ENCODE measurements at regions not wholly inside any gene's neighbourhood (a gene's known extent, or its start where the extent isn't known, plus 50 kb on each side); places are given as distances from the start of the nearest gene placed in this dataset.

GRCh38 chr10:52662256-52662655 is 110.3 kb downstream of the MBL2 start:
- DNase-seq (ENCODE audit: low read depth) = no peak
- H3K4me3 ChIP-seq (ENCODE audit: low read depth, low read length) = no peak overlapping the region
- TF ChIP-seq CTCF (IDR thresholded peaks at IDR 0.05; ENCODE audit: insufficient read depth, low read length) = no peak

- H3K4me3 ChIP-seq (ENCODE audit: low read depth, low read length) = no peak overlapping the region
- DNase-seq (ENCODE audit: low read depth) = no peak
- TF ChIP-seq CTCF (IDR thresholded peaks at IDR 0.05; ENCODE audit: insufficient read depth, low read length) = no peak
Measured at GRCh38 chr10:52663161-52663560, 109.4 kb downstream of the MBL2 start.

GRCh38 chr10:52664629-52665028 is 108.0 kb downstream of the MBL2 start:
- no peak for DNase-seq (ENCODE audit: low read depth)
- H3K4me3 ChIP-seq (ENCODE audit: low read depth, low read length) = no peak overlapping the region
- TF ChIP-seq CTCF (IDR thresholded peaks at IDR 0.05; ENCODE audit: insufficient read depth, low read length) = no peak

GRCh38 chr10:52665821-52666220 is 106.8 kb downstream of the MBL2 start:
- DNase-seq (ENCODE audit: low read depth) = no peak
- no peak for TF ChIP-seq CTCF (IDR thresholded peaks at IDR 0.05; ENCODE audit: insufficient read depth, low read length)
- no peak overlapping the region for H3K4me3 ChIP-seq (ENCODE audit: low read depth, low read length)

GRCh38 chr10:52666931-52667330 is 105.7 kb downstream of the MBL2 start:
- H3K4me3 ChIP-seq (ENCODE audit: low read depth, low read length) = no peak overlapping the region
- no peak for DNase-seq (ENCODE audit: low read depth)
- TF ChIP-seq CTCF (IDR thresholded peaks at IDR 0.05; ENCODE audit: insufficient read depth, low read length) = no peak

- DNase-seq (ENCODE audit: low read depth) = no peak
- no peak overlapping the region for H3K4me3 ChIP-seq (ENCODE audit: low read depth, low read length)
- TF ChIP-seq CTCF (IDR thresholded peaks at IDR 0.05; ENCODE audit: insufficient read depth, low read length) = no peak
Measured at GRCh38 chr10:52668024-52668423, 104.6 kb downstream of the MBL2 start.

GRCh38 chr10:52672880-52673279 is 99.7 kb downstream of the MBL2 start:
- H3K4me3 ChIP-seq (ENCODE audit: low read depth, low read length) = no peak overlapping the region
- TF ChIP-seq CTCF (IDR thresholded peaks at IDR 0.05; ENCODE audit: insufficient read depth, low read length) = no peak
- DNase-seq (ENCODE audit: low read depth) = no peak

All from fibroblast of the aortic adventitia (primary cell).